AG20443 (cell line): ENCODE measurements at regions not wholly inside any gene's neighbourhood (a gene's known extent, or its start where the extent isn't known, plus 50 kb on each side); places are given as distances from the start of the nearest gene placed in this dataset.
"Not testable (repeated sequence)": the region's sequence is repeated elsewhere in the genome, so short reads cannot be mapped to it uniquely, and the experiment has no call there.

Experiments used
- DNase-seq: peaks from one replicate; pipeline ENCODE4 v3.0.0; 2012; ENCODE audit warnings: low spot score, mixed read lengths

GRCh38 chrX:55142206-55142918 is 53.5 kb downstream of the PAGE2 start:
- DNase-seq, result no peak

GRCh38 chrX:55142919-55143310 is 54.1 kb downstream of the PAGE2 start:
- no peak for DNase-seq

- DNase-seq, result no peak
Measured at GRCh38 chrX:55143621-55144020, 54.8 kb downstream of the PAGE2 start.

GRCh38 chrX:55144697-55145096 is 55.9 kb downstream of the PAGE2 start:
- DNase-seq, result no peak

GRCh38 chrX:55149242-55149641 is 60.4 kb downstream of the PAGE2 start:
- DNase-seq, result no peak

GRCh38 chrX:55151199-55151598 is 62.4 kb downstream of the PAGE2 start:
- no peak for DNase-seq

- no peak for DNase-seq
Measured at GRCh38 chrX:55159551-55159950, 60.6 kb upstream of the PAGE5 start.

- peak; percentile 89 for DNase-seq
Measured at GRCh38 chrX:55160685-55161552, 59.2 kb upstream of the PAGE5 start.

- DNase-seq, result peak; percentile 10
Measured at GRCh38 chrX:55161581-55161980, 58.6 kb upstream of the PAGE5 start.

GRCh38 chrX:55163171-55163570 is 57.0 kb upstream of the PAGE5 start:
- no peak for DNase-seq

- DNase-seq, result not testable (repeated sequence)
Measured at GRCh38 chrX:55165026-55165425, 55.1 kb upstream of the PAGE5 start.

GRCh38 chrX:55167124-55167803 is 52.9 kb upstream of the PAGE5 start:
- DNase-seq, result no peak

GRCh38 chrX:55167901-55168300 is 52.2 kb upstream of the PAGE5 start:
- no peak for DNase-seq

- no peak for DNase-seq
Measured at GRCh38 chrX:55169782-55170181, 50.4 kb upstream of the PAGE5 start.
